ENCODE measurements at regions not wholly inside any gene's neighbourhood (a gene's known extent, or its start where the extent isn't known, plus 50 kb on each side); places are given as distances from the start of the nearest gene placed in this dataset.

DNA sequence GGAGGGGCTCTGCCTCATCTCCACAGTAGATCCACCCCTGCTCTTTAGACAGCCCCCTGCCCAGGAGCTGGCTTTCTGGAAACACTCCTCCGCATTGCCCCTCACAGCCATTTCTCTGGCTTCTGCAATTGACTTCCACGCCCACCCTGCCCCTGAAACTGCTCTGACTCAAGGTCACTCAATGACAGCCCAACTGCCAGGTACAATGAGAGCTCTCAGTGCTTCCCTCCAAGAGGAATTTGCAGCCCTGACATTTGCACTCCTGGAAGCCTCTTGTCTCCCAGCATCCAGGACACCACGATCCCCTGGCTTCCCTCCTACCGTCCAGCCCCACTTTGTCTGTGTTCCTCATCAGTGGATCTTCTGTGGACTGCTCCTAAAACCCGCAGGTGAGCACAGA is 421.5 kb downstream of the SOX9 start:
- no peak overlapping the region for H3K4me3 ChIP-seq (ENCODE audit: low read length)
- no peak for DNase-seq (ENCODE audit: low read depth)
- TF ChIP-seq, protein P1, sequence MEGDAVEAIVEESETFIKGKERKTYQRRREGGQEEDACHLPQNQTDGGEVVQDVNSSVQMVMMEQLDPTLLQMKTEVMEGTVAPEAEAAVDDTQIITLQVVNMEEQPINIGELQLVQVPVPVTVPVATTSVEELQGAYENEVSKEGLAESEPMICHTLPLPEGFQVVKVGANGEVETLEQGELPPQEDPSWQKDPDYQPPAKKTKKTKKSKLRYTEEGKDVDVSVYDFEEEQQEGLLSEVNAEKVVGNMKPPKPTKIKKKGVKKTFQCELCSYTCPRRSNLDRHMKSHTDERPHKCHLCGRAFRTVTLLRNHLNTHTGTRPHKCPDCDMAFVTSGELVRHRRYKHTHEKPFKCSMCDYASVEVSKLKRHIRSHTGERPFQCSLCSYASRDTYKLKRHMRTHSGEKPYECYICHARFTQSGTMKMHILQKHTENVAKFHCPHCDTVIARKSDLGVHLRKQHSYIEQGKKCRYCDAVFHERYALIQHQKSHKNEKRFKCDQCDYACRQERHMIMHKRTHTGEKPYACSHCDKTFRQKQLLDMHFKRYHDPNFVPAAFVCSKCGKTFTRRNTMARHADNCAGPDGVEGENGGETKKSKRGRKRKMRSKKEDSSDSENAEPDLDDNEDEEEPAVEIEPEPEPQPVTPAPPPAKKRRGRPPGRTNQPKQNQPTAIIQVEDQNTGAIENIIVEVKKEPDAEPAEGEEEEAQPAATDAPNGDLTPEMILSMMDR (conservative IDR thresholded peaks at IDR 0.05; ENCODE audit: low read depth, low read length) = no peak

DNA sequence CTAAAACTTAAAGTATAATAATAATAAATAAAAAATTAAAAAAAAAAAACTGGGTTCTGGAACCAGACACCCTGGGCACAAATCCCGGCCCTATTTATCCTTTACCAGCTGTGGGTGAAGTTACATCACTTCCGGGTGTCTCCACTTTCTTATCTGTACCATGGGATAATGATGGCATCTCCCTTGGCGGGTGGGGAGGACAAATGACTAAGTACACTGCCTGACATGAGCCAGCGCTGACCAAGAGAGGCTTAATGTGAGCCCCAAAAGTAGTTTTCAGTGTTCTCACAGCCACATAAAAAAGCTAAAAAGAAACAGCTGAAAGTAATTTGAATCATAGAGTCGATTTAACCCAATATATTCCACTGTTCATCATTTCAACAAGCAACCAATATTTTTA is 424.9 kb downstream of the SOX9 start:
- H3K4me3 ChIP-seq (ENCODE audit: low read length) = no peak overlapping the region
- DNase-seq (ENCODE audit: low read depth) = no peak
- TF ChIP-seq, protein P1 (conservative IDR thresholded peaks at IDR 0.05; ENCODE audit: low read depth, low read length) = no peak

DNA sequence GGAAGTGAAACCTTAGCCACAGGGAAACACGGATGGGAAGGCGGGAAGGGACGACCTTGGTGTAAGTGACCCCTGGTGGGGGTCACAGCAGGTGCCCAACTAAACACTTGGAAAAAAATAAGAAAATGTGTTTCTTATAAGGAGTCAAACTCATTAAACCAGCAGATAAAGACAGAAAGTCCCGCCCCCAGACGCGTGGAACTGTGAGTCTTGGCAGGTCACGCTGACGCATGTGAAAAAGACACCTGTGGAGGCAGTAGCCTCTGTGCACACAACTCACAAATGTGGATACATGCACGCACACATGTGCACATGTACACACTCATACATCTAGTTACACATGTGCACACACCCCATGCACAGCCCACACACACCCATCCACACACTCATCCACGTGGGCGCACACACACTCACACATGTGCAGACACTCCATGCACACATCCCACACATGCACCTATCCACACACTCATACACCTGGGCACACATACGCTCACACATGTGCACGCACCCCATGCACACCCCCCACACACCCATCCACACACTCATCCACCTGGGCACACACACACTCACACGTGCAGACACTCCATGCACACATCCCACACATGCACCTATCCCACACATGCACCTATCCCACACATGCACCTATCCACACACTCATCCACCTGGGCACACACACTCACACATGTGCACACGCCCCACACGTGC is 432.4 kb downstream of the SOX9 start:
- TF ChIP-seq, protein P1 (conservative IDR thresholded peaks at IDR 0.05; ENCODE audit: low read depth, low read length) = no peak
- DNase-seq (ENCODE audit: low read depth) = no peak
- no peak overlapping the region for H3K4me3 ChIP-seq (ENCODE audit: low read length)

DNA sequence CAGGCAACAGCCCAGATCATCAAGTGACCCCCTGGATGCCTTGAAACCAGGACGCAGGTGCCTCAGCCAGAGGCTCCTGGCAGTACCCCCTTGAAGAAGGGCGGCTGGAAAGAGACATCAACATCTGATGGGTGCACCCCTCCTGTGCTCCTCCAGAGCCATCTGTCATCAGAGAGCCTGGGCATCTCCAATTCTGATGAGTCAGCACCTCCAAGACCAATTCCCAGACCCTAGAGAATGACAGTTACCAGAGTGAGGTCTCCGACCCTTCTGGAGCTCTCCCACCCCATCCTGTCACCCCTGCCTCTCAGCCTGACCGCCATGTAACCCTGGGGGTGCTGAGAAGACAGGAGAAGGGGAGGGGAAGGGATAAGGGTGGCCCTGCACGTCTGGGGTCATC is 433.7 kb downstream of the SOX9 start:
- TF ChIP-seq, protein P1 (conservative IDR thresholded peaks at IDR 0.05; ENCODE audit: low read depth, low read length) = no peak
- H3K4me3 ChIP-seq (ENCODE audit: low read length) = no peak overlapping the region
- no peak for DNase-seq (ENCODE audit: low read depth)

DNA sequence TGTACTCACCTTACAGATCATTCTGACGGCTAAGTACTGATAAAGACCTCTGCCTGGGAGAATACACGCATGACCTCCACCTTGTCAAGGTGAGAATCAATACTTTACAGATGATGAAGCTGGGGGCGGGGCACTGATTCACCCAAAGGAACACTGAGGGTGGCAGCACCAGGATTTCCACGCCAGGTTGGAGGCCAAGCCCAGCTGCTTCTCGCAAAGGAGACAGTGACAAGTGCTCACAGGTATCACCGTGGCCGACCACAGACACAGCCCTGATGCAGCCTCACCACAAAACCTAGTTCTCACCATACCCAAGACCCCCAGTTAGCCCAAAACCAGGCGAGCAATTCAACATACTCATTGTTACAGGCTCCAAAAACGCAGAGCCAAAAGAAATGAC is 434.2 kb downstream of the SOX9 start:
- no peak overlapping the region for H3K4me3 ChIP-seq (ENCODE audit: low read length)
- no peak for DNase-seq (ENCODE audit: low read depth)
- TF ChIP-seq, protein P1 (conservative IDR thresholded peaks at IDR 0.05; ENCODE audit: low read depth, low read length) = no peak

DNA sequence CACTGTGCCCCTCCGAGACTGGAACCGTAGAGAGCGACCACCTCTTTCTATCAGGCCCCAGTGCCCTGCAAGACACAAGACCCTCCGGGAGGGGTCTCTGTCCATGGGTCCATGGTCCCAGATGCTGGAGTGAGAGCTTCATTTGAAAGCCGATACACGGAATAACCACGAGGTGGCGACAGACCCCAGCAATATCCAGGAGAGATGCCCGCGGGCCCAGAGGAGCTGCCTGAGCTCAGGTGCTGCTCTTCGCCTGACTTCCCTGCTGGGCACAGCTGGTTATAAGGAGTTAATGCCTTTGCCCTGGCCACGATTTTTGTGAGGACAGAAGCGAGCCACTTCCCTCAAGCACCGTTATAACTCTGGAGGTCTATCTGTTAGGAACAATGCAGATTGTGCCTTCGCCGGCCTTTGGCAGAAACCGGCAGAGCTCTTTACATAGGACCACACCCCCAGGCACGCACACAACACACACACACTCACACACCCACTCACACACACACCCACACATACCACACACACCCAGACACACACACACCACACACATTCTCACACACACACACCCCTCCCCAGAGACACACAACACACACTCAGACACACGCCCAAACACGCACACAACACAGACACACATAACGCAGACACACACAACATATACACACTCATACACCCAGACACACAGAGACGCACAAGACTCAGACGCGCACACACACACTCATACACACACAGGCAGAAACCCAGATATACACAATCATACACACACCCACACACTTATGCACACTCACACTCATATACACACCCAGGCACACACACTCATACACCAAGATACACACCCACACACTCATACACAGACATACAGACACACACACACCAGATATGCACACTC is 436.4 kb downstream of the SOX9 start:
- no peak overlapping the region for H3K4me3 ChIP-seq (ENCODE audit: low read length)
- TF ChIP-seq, protein P1 (conservative IDR thresholded peaks at IDR 0.05; ENCODE audit: low read depth, low read length) = peak; percentile 84
- DNase-seq (ENCODE audit: low read depth) = no peak
